ENCODE measurements at regions not wholly inside any gene's neighbourhood (a gene's known extent, or its start where the extent isn't known, plus 50 kb on each side); places are given as distances from the start of the nearest gene placed in this dataset.
A peak's percentile ranks its signal among the peaks of the same experiment; 100 is the strongest.
"Not testable (repeated sequence)": the region's sequence is repeated elsewhere in the genome, so short reads cannot be mapped to it uniquely, and the experiment has no call there.

- no peak for DNase-seq
- no peaks in the 10 kb centered on the region for H3K36me3 ChIP-seq (replicated peaks; ENCODE audit: control insufficient read depth, insufficient read depth, low read length)
- H3K4me3 ChIP-seq (ENCODE audit: insufficient read depth, low read depth, low read length) = no peak overlapping the region
- no peaks in the 10 kb centered on the region for H3K27me3 ChIP-seq (ENCODE audit: control insufficient read depth, insufficient read depth, low read length)
Observed at GRCh38 chr1:221241592-221241991, 362.3 kb downstream of the HLX start.

- no peaks in the 10 kb centered on the region for H3K27me3 ChIP-seq (ENCODE audit: control insufficient read depth, insufficient read depth, low read length)
- H3K36me3 ChIP-seq (replicated peaks; ENCODE audit: control insufficient read depth, insufficient read depth, low read length) = no peaks in the 10 kb centered on the region
- no peak overlapping the region for H3K4me3 ChIP-seq (ENCODE audit: insufficient read depth, low read depth, low read length)
- no peak for DNase-seq
Observed at GRCh38 chr1:221246067-221246466, 366.8 kb downstream of the HLX start.

- Histone ChIP-seq H3K4me3 (ENCODE audit: insufficient read depth, low read depth, low read length) (no peak overlapping the region), H3K27me3 (ENCODE audit: control insufficient read depth, insufficient read depth, low read length) (no peaks in the 10 kb centered on the region), H3K36me3 (replicated peaks; ENCODE audit: control insufficient read depth, insufficient read depth, low read length) (no peaks in the 10 kb centered on the region)
- no peak for DNase-seq
Observed at GRCh38 chr1:221246628-221247415, 367.6 kb downstream of the HLX start.

GRCh38 chr1:221251580-221251979 is 372.3 kb downstream of the HLX start:
- DNase-seq = no peak
- H3K36me3 ChIP-seq (replicated peaks; ENCODE audit: control insufficient read depth, insufficient read depth, low read length) = no peaks in the 10 kb centered on the region
- no peaks in the 10 kb centered on the region for H3K27me3 ChIP-seq (ENCODE audit: control insufficient read depth, insufficient read depth, low read length)
- no peak overlapping the region for H3K4me3 ChIP-seq (ENCODE audit: insufficient read depth, low read depth, low read length)

GRCh38 chr1:221254813-221255212 is 375.6 kb downstream of the HLX start:
- H3K27me3 ChIP-seq (ENCODE audit: control insufficient read depth, insufficient read depth, low read length) = no peaks in the 10 kb centered on the region
- no peaks in the 10 kb centered on the region for H3K36me3 ChIP-seq (replicated peaks; ENCODE audit: control insufficient read depth, insufficient read depth, low read length)
- no peak overlapping the region for H3K4me3 ChIP-seq (ENCODE audit: insufficient read depth, low read depth, low read length)
- no peak for DNase-seq

- no peaks in the 10 kb centered on the region for H3K36me3 ChIP-seq (replicated peaks; ENCODE audit: control insufficient read depth, insufficient read depth, low read length)
- H3K27me3 ChIP-seq (ENCODE audit: control insufficient read depth, insufficient read depth, low read length) = no peaks in the 10 kb centered on the region
- DNase-seq = no peak
- H3K4me3 ChIP-seq (ENCODE audit: insufficient read depth, low read depth, low read length) = no peak overlapping the region
Observed at GRCh38 chr1:221256773-221257172, 377.5 kb downstream of the HLX start.

GRCh38 chr1:221257548-221257947 is 378.3 kb downstream of the HLX start:
- not testable (repeated sequence) for H3K36me3 ChIP-seq (replicated peaks; ENCODE audit: control insufficient read depth, insufficient read depth, low read length); DNase-seq; H3K27me3 ChIP-seq (ENCODE audit: control insufficient read depth, insufficient read depth, low read length); H3K4me3 ChIP-seq (ENCODE audit: insufficient read depth, low read depth, low read length)

GRCh38 chr1:221262677-221263076 is 383.4 kb downstream of the HLX start:
- H3K36me3 ChIP-seq (replicated peaks; ENCODE audit: control insufficient read depth, insufficient read depth, low read length); H3K4me3 ChIP-seq (ENCODE audit: insufficient read depth, low read depth, low read length); DNase-seq; H3K27me3 ChIP-seq (ENCODE audit: control insufficient read depth, insufficient read depth, low read length): not testable (repeated sequence)

GRCh38 chr1:221263831-221264767 is 384.9 kb downstream of the HLX start:
- peak; percentile 48 for DNase-seq
- Histone ChIP-seq H3K27me3 (ENCODE audit: control insufficient read depth, insufficient read depth, low read length) (no peaks in the 10 kb centered on the region), H3K36me3 (replicated peaks; ENCODE audit: control insufficient read depth, insufficient read depth, low read length) (no peaks in the 10 kb centered on the region), H3K4me3 (ENCODE audit: insufficient read depth, low read depth, low read length) (no peak overlapping the region)

- H3K27me3 ChIP-seq (ENCODE audit: control insufficient read depth, insufficient read depth, low read length) = no peaks in the 10 kb centered on the region
- no peak for DNase-seq
Observed at GRCh38 chr1:221264848-221265247, 385.6 kb downstream of the HLX start.

GRCh38 chr1:221268295-221268694 is 389.1 kb downstream of the HLX start:
- H3K4me3 ChIP-seq (ENCODE audit: insufficient read depth, low read depth, low read length) = no peak overlapping the region
- no peaks in the 10 kb centered on the region for H3K27me3 ChIP-seq (ENCODE audit: control insufficient read depth, insufficient read depth, low read length)
- DNase-seq = no peak

More at GRCh38 chr1:221264848-221265247, 385.6 kb downstream of the HLX start:
- no peak overlapping the region for H3K4me3 ChIP-seq (ENCODE audit: insufficient read depth, low read depth, low read length)
- H3K36me3 ChIP-seq (replicated peaks; ENCODE audit: control insufficient read depth, insufficient read depth, low read length) = no peaks in the 10 kb centered on the region

GRCh38 chr1:221271701-221272100 is 392.5 kb downstream of the HLX start:
- H3K27me3 ChIP-seq (ENCODE audit: control insufficient read depth, insufficient read depth, low read length) = no peaks in the 10 kb centered on the region
- DNase-seq = no peak
- H3K4me3 ChIP-seq (ENCODE audit: insufficient read depth, low read depth, low read length) = no peak overlapping the region
- no peaks in the 10 kb centered on the region for H3K36me3 ChIP-seq (replicated peaks; ENCODE audit: control insufficient read depth, insufficient read depth, low read length)

More at GRCh38 chr1:221268295-221268694, 389.1 kb downstream of the HLX start:
- H3K36me3 ChIP-seq (replicated peaks; ENCODE audit: control insufficient read depth, insufficient read depth, low read length) = no peaks in the 10 kb centered on the region

- no peak for DNase-seq
- H3K4me3 ChIP-seq (ENCODE audit: insufficient read depth, low read depth, low read length) = no peak overlapping the region
- H3K36me3 ChIP-seq (replicated peaks; ENCODE audit: control insufficient read depth, insufficient read depth, low read length) = no peaks in the 10 kb centered on the region
- H3K27me3 ChIP-seq (ENCODE audit: control insufficient read depth, insufficient read depth, low read length) = no peaks in the 10 kb centered on the region
Observed at GRCh38 chr1:221272940-221273339, 393.7 kb downstream of the HLX start.

GRCh38 chr1:221274373-221274772 is 395.1 kb downstream of the HLX start:
- no peak for DNase-seq
- Histone ChIP-seq H3K4me3 (ENCODE audit: insufficient read depth, low read depth, low read length) (no peak overlapping the region), H3K36me3 (replicated peaks; ENCODE audit: control insufficient read depth, insufficient read depth, low read length) (no peaks in the 10 kb centered on the region), H3K27me3 (ENCODE audit: control insufficient read depth, insufficient read depth, low read length) (no peaks in the 10 kb centered on the region)

GRCh38 chr1:221276896-221277409 is 397.7 kb downstream of the HLX start:
- no peak for DNase-seq
- H3K36me3 ChIP-seq (replicated peaks; ENCODE audit: control insufficient read depth, insufficient read depth, low read length) = no peaks in the 10 kb centered on the region
- no peak overlapping the region for H3K4me3 ChIP-seq (ENCODE audit: insufficient read depth, low read depth, low read length)
- no peaks in the 10 kb centered on the region for H3K27me3 ChIP-seq (ENCODE audit: control insufficient read depth, insufficient read depth, low read length)

All from H7 (cell line).